H4 (cell line): ENCODE measurements at regions not wholly inside any gene's neighbourhood (a gene's known extent, or its start where the extent isn't known, plus 50 kb on each side); places are given as distances from the start of the nearest gene placed in this dataset.

ENCODE experiments used
- DNase-seq: peaks from one replicate; pipeline ENCODE4 v3.0.0-alpha.2; 2015; ENCODE audit warnings: low spot score

DNA sequence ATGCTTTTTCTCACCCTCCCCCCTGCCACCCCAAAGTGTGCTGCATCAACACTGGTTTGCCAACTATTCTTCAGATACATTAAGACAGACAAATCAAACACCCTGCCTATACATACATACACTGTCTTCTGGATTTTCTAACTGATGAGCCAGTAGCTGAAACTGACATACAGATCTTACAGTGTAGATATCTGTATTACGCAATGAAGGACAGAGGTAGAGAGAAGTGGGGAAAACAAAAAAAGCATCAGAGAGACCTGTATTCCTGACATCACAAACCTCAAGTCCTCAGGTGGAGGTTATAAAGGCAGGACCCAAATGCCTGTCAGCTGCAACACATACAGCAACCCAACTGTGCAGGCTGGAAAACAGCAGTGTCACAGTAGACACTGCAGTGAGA is 535.4 kb downstream of the HACE1 start:
- DNase-seq, result no peak

DNA sequence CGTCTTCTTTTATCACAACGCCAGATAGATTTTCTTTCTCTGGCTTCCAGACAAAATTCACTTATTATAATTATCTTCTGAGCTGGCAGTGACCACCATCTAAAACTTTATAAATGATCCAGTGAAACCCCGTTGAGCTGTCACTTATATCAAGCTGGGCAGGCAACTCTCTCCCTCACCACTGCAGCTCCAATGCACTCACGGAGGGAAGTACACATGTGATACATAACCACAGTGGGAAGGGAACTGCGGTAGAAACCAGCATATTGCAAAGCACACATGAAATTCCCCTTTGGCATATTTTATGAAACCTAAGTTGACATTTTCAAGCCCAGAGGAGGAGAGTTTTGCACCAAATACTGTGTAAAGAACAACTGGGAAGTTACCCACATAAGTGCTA is 536.9 kb downstream of the HACE1 start:
- DNase-seq, result no peak

DNA sequence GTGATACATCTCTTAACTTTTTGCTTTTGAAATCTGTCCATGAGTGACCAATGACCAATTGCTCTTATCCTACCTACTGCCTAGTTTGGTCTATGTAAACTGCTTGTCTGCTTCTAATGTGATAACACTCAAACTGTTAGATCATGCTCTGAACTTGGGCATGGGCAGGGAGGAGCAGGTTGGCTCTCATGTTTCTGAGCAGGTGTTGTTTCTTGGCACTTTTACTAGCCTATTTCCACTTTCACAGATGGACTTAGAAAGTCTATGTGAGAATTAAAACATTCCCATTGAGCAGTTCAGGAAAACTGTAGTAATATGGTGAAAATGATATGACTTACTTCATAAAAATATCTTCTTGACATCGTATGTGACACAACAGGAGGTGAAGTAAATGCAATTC is 538.4 kb downstream of the HACE1 start:
- no peak for DNase-seq

DNA sequence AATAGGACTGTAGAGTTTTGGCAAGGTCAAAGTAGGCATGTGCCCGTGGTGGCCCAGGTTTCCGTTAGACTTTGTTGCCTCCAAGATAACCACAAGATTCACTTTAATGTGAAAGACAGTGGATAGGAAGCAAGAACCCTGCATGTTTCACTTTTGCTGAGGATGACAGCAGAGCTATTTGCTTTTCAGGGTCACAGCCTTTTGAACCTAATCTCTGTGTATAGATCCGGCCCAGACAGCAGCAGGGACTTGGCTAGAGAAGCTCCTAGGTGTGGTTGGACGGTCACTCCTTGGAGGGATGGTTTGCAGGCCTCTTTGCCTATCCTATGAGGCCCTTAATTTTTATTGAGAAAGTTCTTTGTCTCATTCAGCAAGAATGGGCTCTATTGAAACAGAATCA is 538.8 kb downstream of the HACE1 start:
- no peak for DNase-seq

DNA sequence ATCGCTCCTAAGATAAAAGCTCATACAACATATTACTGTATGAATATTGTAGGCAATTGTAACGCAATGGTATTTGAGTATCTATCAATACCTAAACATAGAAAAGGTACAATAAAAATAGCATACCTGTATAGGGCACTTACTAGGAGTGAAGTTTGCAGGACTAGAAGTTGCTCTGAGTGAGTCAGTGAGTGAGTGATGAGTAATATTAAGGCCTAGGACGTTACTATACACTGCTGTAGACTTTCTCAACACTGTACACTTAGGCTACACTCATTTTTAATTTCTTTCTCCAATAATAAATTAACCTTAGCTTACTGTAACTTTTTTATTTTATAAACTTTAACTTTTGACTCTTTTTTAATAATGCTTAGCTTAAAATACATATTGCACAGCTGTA is 546.9 kb downstream of the HACE1 start:
- no peak for DNase-seq

DNA sequence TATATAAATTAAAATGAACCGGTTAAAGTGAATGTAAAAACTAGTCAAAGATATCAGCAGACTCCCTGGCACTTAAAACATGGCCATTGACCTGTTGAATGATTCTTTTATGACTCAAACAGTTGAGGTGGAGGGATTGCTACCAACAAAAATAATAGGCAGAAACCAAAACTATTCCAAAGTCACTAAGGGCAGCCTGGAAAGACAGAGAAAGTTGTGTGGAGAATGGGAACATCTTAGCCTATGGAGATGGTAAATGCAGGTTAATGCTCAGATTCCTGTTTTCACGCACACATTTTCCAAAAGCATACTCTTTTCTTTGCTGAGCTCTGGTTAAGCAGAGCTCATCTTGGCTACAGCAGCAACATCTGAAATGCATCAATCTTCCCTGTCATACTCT is 553.5 kb downstream of the HACE1 start:
- no peak for DNase-seq

DNA sequence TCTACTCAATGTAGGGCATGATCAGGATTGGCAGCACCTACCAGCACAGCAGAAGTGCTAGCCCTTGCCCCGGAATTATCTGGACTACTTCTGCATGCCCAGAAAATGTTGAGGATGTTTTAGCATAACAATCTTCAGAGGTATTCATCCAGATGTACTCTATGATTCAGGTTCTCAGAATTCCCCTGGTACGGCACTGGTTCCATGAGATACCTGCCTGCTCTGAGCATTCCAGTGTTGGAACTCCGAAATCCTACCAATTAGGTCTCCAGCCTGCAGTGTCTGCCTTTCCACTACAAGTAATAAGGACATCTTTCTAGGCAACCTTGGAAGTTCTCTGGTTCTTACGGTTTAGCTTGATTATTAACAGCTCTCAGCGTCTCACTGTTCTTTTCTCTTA is 554.5 kb downstream of the HACE1 start:
- DNase-seq, result no peak

DNA sequence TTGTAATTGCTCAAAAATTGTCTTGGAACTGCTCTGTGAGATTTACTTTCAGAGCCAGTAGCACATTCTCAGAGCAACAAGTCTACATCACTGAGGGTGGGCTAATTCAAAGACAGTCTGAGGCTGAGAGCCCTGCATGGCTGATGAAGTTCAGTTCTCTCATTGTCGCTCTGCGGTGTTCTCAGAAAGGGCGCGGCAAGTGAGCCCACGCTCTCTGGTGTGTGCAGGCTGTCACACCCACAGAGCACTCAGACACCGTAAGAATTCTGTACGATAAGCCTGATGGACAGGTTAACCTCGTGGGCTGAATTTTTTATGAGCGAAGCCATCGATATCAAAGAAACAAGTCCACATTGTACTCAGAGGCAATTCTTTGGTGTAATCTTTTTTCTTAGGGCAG is 557.8 kb downstream of the HACE1 start:
- no peak for DNase-seq

DNA sequence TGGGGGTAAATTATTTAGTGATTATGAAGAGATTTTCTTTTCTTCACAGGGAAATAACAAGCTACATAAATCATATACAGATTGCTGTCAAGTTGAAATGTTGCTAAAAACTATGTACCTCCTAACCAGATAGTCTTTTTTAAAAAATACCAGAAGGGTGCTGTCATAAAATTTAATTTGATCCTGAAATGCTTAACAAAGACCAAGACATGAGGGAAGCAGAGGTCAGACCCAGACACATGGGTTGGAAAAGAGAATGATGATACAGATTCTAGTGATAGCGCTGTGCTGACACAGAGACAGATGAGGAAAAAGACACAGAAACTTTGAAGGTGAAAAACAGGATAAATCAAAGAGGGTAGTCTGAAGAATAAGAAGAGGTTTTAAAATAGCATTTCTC is 573.1 kb downstream of the HACE1 start:
- DNase-seq, result no peak

DNA sequence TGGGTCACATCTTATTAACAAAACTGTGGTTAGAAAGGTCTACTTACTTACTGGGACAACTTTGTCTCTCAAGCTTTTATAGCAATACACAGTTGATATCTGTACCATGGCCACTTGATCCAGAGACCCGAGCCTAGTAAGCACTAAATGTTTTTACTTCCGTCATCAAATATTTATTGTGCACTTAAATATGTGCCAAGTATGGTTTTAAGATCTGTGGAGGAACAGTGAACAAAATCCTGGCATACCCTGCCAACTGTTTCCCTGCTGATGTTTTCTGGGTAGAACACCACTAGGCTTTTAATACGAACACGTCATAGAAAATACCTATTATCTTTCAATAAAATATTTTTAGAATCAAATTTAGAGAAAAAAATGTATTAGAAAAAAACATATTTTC is 574.8 kb downstream of the HACE1 start:
- DNase-seq, result no peak

DNA sequence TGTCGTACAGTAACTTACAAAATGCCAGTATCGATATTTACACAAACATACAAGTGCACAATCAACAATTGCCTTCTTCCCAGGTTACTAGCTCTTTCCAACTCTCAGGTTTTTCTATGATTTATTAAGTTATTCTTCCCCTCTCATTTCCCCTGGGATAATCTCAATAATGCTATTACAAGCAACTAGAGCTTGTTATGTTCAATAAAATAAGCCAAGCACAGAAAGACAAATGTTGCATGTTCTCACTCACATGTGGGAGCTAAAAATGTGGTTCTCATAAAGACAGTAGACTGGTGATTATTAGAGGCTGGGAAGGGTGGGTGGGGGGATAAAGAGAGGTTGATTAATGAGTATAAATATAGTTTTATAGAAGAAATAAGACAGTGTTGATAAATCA is 577.1 kb downstream of the HACE1 start:
- DNase-seq, result no peak

DNA sequence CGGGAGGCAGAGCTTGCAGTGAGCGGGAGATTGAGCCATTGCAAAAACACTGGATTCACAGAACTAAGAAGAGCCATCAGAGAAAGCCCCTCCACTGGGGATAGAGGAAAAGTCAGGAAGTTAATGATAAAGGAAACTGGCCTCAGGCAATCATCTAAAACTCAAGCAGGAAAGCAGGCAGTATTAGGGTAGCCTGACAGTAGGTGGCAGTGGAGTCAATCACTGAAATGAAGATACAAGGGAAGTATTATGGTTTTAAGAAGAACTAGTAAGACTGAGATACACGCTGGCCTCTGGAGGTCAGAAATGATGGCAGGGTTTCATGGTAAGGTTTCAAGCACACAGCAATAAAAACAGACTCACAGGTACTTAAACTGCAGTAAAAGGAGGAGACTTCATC is 578.3 kb downstream of the HACE1 start:
- no peak for DNase-seq

DNA sequence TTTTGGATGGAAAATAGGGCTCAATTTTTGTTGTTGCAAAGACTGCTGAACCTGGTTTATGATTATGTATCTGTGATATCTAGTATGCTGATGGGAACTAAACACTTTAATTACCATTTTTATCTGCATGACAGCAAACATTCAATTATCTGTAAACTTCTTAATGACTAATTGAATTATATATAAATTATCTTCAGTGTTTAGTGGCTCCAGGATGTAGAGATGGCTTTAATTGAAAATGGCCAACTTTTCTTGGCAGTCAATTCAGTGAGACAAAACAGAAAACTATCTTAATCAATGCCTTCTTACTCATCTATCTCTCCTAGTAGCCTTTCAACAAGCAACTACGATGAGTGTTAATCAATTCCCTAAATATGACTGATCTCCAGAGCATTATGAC is 591.3 kb downstream of the HACE1 start:
- no peak for DNase-seq

DNA sequence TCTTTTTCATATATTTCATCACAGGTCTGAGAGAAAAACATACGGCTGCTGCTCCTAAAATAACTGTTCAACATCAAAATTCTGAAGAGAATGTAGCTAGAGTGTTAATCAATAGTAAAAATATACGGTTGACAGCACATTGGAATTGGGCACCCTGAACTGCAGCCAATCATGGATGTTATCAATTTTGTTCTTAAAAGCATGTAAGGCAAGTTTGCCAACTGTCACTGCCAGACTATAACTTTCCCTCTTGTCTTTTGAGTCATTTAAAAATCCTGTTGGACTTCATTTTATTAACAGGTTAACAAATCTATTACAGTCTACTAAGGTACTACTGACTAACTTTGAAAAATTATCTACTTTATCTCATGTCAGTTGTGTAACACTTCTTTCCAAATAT is 592.8 kb downstream of the HACE1 start:
- no peak for DNase-seq

DNA sequence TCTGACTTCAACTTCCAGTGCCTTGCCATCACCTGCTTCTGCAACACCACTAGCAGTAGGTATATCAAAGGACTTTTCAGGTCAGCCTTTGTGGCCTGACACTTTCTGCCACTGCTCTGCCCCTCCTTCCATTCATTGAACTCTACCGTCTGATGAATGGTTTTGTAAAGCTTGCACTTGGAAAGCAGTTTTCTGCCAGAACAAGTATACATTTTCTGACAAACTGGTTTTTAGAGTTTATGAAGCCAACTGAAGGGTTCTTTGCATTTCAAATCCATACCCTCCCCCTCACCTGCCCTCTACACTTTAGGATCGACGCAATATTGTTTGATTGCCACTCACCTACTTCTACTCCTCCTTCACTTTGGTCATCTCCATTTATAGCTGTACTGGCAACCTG is 603.1 kb downstream of the HACE1 start:
- no peak for DNase-seq

DNA sequence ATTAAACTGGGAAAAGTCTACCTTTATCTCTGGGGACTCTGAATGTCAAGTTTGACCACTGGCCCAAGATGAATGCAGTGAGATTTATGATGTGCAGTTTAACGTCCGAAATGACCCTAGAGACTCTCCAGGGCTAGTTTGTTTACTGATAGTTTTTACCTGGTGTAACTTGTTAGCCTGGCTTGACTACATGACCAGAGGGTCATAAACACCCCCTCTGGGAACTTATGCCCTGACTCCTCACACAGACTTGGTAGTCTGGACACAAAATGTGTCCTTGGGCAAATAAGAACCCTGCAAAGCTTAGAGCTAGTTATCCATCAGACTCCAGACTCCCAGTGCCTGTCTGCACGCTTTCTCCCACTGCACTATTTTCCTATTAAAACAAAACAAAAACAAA is 606.5 kb downstream of the HACE1 start:
- DNase-seq, result no peak

DNA sequence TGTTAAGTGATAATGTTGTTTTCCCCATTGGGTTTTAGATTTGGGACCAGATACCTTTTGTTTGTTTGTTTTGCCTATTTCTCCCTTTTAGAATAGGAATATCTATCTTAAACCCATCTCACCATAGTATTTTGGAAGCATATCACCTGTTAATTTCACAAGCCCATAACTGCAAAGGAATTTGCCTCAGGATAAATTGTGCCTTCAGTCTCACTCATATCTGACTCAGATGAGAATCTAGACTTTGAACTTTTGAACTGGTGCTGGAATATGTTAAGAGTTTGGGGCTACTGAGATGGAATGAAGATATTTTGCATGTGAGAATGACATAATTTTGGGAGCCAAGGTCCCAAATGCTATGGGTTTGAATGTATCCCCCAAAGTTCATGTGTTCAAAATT is 607.4 kb downstream of the HACE1 start:
- DNase-seq, result no peak

DNA sequence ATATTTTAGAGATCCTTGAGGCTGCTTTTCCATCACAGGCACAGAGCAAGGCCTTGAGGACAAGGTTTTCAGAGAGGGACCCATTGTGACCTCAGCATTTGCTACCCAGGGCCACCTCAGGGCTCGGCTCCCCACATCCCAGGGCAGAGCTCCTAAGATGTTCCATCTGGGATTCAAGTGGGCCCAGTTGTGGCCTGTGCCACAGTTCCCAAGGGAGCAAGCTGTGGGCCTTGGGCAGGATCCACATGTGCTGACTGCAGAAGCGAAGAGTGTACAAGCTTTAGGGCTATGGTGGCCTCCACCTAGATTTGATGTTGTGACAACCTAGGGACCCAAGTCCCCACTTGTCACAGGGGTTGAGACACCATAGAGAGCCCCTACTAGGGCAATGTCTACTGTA is 608.1 kb downstream of the HACE1 start:
- DNase-seq, result no peak

DNA sequence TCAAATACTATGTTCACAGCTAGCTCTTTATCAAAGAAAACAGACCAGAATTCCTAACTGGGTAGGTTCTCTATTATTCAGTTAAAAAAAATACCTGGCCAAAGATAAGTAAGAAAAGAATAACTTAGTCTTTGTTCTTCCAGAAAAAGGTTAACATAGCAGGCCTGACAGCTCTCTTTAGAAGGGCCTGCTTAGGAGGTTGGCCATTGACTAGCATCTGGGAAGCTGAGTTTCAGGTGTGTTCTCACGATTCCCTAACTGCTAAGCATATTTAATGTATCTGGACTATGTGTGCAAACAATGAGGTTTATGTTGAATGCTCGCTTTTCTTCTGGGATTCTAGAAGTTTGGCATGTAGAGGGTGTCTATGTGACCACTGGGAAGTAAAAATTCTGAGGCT is 618.9 kb downstream of the HACE1 start:
- DNase-seq, result no peak

DNA sequence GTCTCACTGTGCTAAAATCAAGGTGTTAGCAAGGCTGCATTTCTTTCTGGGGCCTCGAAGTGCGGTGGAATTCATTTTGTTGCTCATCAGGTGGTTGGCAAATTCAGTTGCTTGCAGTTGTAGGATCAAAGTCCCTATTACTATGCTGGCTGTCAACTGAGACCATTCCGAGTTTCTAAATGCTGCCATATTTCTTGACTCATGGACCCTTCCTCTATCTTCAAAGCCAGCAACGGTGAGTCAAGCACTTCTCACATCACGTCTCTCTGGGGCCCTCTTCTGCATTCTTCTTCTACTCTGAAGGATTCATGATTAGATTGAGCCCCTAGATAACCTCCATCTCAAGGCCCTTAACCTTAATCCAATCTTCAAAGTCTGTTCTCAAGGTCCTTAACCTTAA is 619.7 kb downstream of the HACE1 start:
- no peak for DNase-seq

DNA sequence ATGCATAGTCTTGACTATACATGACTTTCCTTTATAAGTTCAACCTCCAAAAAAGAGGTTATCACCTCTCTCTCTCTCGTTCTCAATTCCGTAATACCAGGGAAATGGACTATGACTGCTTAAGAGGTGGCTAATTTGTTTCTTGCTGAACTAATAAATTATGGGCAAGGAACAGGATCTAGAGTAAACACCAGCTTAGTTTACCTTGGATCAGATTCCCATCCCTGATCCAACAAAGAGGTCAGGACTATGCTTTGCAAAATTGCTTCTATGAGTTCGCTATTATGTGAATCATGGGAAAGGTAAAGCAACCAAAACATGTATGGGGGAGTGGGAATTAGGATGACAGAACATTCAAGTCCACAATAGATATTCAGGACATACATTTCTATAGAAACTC is 630.7 kb downstream of the HACE1 start:
- DNase-seq, result no peak

DNA sequence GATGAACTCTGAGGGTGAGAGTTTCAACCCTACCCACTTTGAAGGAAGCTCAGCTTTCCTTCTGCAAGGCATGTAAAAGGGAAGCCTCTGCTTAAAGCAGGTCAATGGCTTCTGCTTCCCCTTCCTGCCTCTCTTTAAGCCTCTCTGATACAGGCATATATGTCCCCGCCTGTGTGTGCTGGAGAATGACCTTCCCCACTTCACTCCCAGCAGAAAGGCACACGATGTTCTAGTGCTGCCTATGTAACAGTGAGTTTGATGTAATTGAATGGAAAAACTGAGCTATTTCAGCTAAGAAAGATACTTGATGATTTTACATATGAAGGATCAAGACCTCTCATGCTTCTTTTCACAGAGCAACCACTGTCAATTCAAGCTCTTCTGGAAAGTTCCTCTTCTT is 632.2 kb downstream of the HACE1 start:
- DNase-seq, result no peak

DNA sequence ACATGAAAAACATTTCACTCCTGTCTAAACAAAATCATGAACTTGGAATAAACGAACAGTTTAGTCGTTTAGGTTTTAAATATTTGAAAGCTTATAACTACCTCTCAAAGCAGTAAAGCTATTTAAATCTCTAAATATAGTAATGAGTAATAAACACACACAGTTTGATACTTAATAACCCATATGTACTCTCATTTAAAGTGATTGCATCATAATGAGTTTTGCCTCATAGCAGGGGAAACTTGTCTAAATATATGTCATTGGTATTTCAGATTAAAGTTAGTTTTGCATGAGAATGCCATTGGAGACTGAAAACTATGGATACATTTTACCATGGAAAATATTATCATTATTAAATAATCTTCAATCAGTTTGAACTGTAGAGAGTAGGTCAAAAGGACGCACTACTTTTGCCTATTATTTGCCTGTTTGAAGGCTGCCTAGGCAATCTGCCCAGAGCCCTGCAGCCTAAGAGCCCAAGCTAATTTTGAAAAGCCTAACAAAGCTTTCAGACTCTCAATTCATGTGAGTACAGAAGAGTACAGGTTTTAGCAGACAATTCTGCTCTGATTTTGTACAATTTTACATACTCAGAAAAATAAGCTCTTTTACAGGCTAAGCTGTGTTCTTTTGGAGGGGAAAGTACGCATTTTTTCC is 632.8 kb downstream of the HACE1 start:
- no peak for DNase-seq

DNA sequence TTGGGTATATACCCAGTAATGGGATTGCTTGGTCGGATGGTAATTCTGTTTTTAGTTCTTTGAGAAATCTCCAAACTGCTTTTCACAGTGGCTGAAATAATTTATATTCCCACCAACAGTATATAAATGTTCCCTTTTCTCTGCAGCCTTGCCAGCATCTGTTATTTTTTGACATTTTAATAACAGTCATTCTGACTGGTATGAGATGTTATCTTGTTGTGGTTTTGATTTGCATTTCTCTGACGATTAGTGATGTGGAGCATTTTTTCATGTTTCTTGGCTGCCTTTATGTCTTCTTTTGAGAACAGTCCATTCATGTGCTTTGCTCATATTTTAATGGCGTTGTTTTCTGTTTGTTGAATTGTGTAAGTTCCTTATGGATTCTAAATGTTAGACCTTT is 641.6 kb downstream of the HACE1 start:
- DNase-seq, result peak; percentile 3

DNA sequence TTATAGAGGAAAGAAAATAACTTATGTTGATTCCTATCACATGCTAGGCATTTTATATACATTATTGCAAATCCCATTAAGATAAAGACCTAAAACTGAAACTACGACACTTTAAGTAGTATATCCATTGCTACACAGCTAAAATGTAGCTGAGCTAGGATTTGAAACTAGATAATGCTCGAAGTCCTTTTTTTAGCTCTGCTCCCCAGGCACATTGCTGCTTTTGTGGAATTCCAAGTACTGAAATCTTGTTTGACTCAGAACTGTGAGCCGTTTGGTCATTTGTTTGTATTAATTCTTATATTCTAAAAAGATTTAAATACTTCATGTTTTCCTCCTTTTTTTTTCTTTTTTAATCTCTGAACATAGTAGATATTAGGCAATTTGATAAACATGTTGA is 644.8 kb downstream of the HACE1 start:
- no peak for DNase-seq
